ENCODE measurements at regions not wholly inside any gene's neighbourhood (a gene's known extent, or its start where the extent isn't known, plus 50 kb on each side); places are given as distances from the start of the nearest gene placed in this dataset.

GRCh38 chr9:15032860-15033259 is 122.6 kb upstream of the FREM1 start:
- H3F3A ChIP-seq (replicated peaks; ENCODE audit: low read depth), result no peaks in the 10 kb centered on the region
- no peaks in the 10 kb centered on the region for H3K4me1 Mint-ChIP-seq
- no peaks in the 10 kb centered on the region for H3K27me3 Mint-ChIP-seq (ENCODE audit: insufficient read depth, low read depth, poor library complexity)
- H3K36me3 Mint-ChIP-seq (ENCODE audit: low read depth), result no peaks in the 10 kb centered on the region
- no peaks in the 10 kb centered on the region for H3K9me2 ChIP-seq (ENCODE audit: insufficient read depth)
- no peaks in the 10 kb centered on the region for H3K4me1 ChIP-seq (ENCODE audit: insufficient read depth)
- H3K4me3 Mint-ChIP-seq, result no peak overlapping the region
- ATAC-seq (no peak), DNase-seq (ENCODE audit: low spot score) (no peak)
- no peaks in the 10 kb centered on the region for H3K27me3 ChIP-seq (ENCODE audit: insufficient read depth)
- no peak for TF ChIP-seq NANOG (IDR thresholded peaks at IDR 0.05; ENCODE audit: borderline replicate concordance)
- TF ChIP-seq, protein P1, sequence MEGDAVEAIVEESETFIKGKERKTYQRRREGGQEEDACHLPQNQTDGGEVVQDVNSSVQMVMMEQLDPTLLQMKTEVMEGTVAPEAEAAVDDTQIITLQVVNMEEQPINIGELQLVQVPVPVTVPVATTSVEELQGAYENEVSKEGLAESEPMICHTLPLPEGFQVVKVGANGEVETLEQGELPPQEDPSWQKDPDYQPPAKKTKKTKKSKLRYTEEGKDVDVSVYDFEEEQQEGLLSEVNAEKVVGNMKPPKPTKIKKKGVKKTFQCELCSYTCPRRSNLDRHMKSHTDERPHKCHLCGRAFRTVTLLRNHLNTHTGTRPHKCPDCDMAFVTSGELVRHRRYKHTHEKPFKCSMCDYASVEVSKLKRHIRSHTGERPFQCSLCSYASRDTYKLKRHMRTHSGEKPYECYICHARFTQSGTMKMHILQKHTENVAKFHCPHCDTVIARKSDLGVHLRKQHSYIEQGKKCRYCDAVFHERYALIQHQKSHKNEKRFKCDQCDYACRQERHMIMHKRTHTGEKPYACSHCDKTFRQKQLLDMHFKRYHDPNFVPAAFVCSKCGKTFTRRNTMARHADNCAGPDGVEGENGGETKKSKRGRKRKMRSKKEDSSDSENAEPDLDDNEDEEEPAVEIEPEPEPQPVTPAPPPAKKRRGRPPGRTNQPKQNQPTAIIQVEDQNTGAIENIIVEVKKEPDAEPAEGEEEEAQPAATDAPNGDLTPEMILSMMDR (conservative IDR thresholded peaks at IDR 0.05; ENCODE audit: low read depth in 2 of 2), result no peak
- TF ChIP-seq REST (IDR thresholded peaks at IDR 0.05; ENCODE audit: unreplicated experiment), result no peak
- TF ChIP-seq JUNB (IDR thresholded peaks at IDR 0.05; ENCODE audit: unreplicated experiment), result no peak
- TF ChIP-seq EZH2 (IDR thresholded peaks at IDR 0.05; ENCODE audit: low read depth, unreplicated experiment), result no peak
- TF ChIP-seq EZH2phosphoT487 (IDR thresholded peaks at IDR 0.05; ENCODE audit: unreplicated experiment), result no peak
- TF ChIP-seq ETS1 (IDR thresholded peaks at IDR 0.05), result no peak
- TF ChIP-seq CREB1 (CRISPR knock-in tag; IDR thresholded peaks at IDR 0.05; ENCODE audit: low read depth), result no peak
- TF ChIP-seq POLR2AphosphoS5 (IDR thresholded peaks at IDR 0.05; ENCODE audit: low read depth), result no peak
- TF ChIP-seq ZNF462 (CRISPR knock-in tag; IDR thresholded peaks at IDR 0.05), result no peak
- TF ChIP-seq ZNF331 (CRISPR knock-in tag; IDR thresholded peaks at IDR 0.05; ENCODE audit: low read depth), result no peak
- TF ChIP-seq STAT1 (IDR thresholded peaks at IDR 0.05; ENCODE audit: unreplicated experiment), result no peak
- no peak for TF ChIP-seq ZNF114 (CRISPR knock-in tag; IDR thresholded peaks at IDR 0.05)
- H3K36me3 ChIP-seq (ENCODE audit: insufficient read depth), result no peaks in the 10 kb centered on the region
- no peak overlapping the region for H3K4me3 ChIP-seq
- H4K20me1 ChIP-seq (replicated peaks; ENCODE audit: insufficient read depth), result no peaks in the 10 kb centered on the region
- H3K79me2 ChIP-seq (replicated peaks; ENCODE audit: insufficient read depth), result no peaks in the 10 kb centered on the region
- no peak overlapping the region for H3K27ac ChIP-seq (ENCODE audit: low read depth)
- H2AFZ ChIP-seq, result no peak overlapping the region
- no peak overlapping the region for H3K27ac Mint-ChIP-seq
- H3K9me3 Mint-ChIP-seq, result peaks cover 16% of the 10 kb centered on the region; the same call in 2 of the 3 replicates
- no peak overlapping the region for H3K4me2 ChIP-seq

All from GM23338 (cell line).